ENCODE measurements at regions not wholly inside any gene's neighbourhood (a gene's known extent, or its start where the extent isn't known, plus 50 kb on each side); places are given as distances from the start of the nearest gene placed in this dataset.

GRCh38 chr2:49861821-49862220 lies 707.5 kb upstream of the FSHR start:
- TF ChIP-seq POLR2A (IDR thresholded peaks at IDR 0.05) (no peak), EP300 (IDR thresholded peaks at IDR 0.05) (no peak), POLR2AphosphoS5 (IDR thresholded peaks at IDR 0.05) (no peak), CTCF (IDR thresholded peaks at IDR 0.05) (no peak)
- no peaks in the 10 kb centered on the region for H3K4me1 ChIP-seq
- DNase-seq (ENCODE audit: low spot score in 2 of 2): no peak
- WGBS: 56% methylated on average over 2 of the region's 2 CpGs
- H3K27me3 ChIP-seq: no peaks in the 10 kb centered on the region
- no peak overlapping the region for H3K4me3 ChIP-seq
- no peaks in the 10 kb centered on the region for H3K9me3 ChIP-seq
- no peak overlapping the region for H3K27ac ChIP-seq
- H3K36me3 ChIP-seq: no peaks in the 10 kb centered on the region

GRCh38 chr2:49860834-49861233 lies 706.5 kb upstream of the FSHR start:
- TF ChIP-seq EP300 (IDR thresholded peaks at IDR 0.05) (no peak), CTCF (IDR thresholded peaks at IDR 0.05) (no peak), POLR2AphosphoS5 (IDR thresholded peaks at IDR 0.05) (no peak), POLR2A (IDR thresholded peaks at IDR 0.05) (no peak)
- DNase-seq (ENCODE audit: low spot score in 2 of 2): no peak
- Histone ChIP-seq H3K4me1 (no peaks in the 10 kb centered on the region), H3K9me3 (no peaks in the 10 kb centered on the region), H3K27me3 (no peaks in the 10 kb centered on the region), H3K4me3 (no peak overlapping the region), H3K27ac (no peak overlapping the region), H3K36me3 (no peaks in the 10 kb centered on the region)
- 80% methylated on average over 2 of the region's 2 CpGs for WGBS

GRCh38 chr2:49860170-49860569 lies 705.9 kb upstream of the FSHR start:
- Histone ChIP-seq H3K36me3 (no peaks in the 10 kb centered on the region), H3K9me3 (no peaks in the 10 kb centered on the region)

GRCh38 chr2:49858657-49859056 lies 704.3 kb upstream of the FSHR start:
- Histone ChIP-seq H3K4me3 (no peak overlapping the region), H3K27ac (no peak overlapping the region), H3K4me1 (no peaks in the 10 kb centered on the region), H3K36me3 (no peaks in the 10 kb centered on the region), H3K27me3 (no peaks in the 10 kb centered on the region), H3K9me3 (no peaks in the 10 kb centered on the region)
- DNase-seq (ENCODE audit: low spot score in 2 of 2): no peak
- 76% methylated on average over 2 of the region's 2 CpGs for WGBS
- TF ChIP-seq CTCF (IDR thresholded peaks at IDR 0.05) (no peak), POLR2AphosphoS5 (IDR thresholded peaks at IDR 0.05) (no peak), EP300 (IDR thresholded peaks at IDR 0.05) (no peak), POLR2A (IDR thresholded peaks at IDR 0.05) (no peak)

More at GRCh38 chr2:49860170-49860569, 705.9 kb upstream of the FSHR start:
- WGBS: 44% methylated on average over 2 of the region's 2 CpGs
- no peak for TF ChIP-seq POLR2A (IDR thresholded peaks at IDR 0.05)
- no peak for TF ChIP-seq POLR2AphosphoS5 (IDR thresholded peaks at IDR 0.05)
- TF ChIP-seq EP300 (IDR thresholded peaks at IDR 0.05): no peak
- TF ChIP-seq CTCF (IDR thresholded peaks at IDR 0.05): no peak
- DNase-seq (ENCODE audit: low spot score in 2 of 2): no peak
- Histone ChIP-seq H3K4me3 (no peak overlapping the region), H3K4me1 (no peaks in the 10 kb centered on the region), H3K27me3 (no peaks in the 10 kb centered on the region), H3K27ac (no peak overlapping the region)

GRCh38 chr2:49858113-49858490 lies 703.8 kb upstream of the FSHR start:
- TF ChIP-seq POLR2AphosphoS5 (IDR thresholded peaks at IDR 0.05) (no peak), EP300 (IDR thresholded peaks at IDR 0.05) (no peak), POLR2A (IDR thresholded peaks at IDR 0.05) (no peak), CTCF (IDR thresholded peaks at IDR 0.05) (no peak)
- no peaks in the 10 kb centered on the region for H3K4me1 ChIP-seq
- no peaks in the 10 kb centered on the region for H3K9me3 ChIP-seq
- H3K27me3 ChIP-seq: no peaks in the 10 kb centered on the region
- no peaks in the 10 kb centered on the region for H3K36me3 ChIP-seq
- 85% methylated on average over 3 of the region's 3 CpGs for WGBS
- no peak overlapping the region for H3K27ac ChIP-seq
- DNase-seq (ENCODE audit: low spot score in 2 of 2): no peak
- H3K4me3 ChIP-seq: no peak overlapping the region
